ENCODE measurements at regions not wholly inside any gene's neighbourhood (a gene's known extent, or its start where the extent isn't known, plus 50 kb on each side); places are given as distances from the start of the nearest gene placed in this dataset.

DNA sequence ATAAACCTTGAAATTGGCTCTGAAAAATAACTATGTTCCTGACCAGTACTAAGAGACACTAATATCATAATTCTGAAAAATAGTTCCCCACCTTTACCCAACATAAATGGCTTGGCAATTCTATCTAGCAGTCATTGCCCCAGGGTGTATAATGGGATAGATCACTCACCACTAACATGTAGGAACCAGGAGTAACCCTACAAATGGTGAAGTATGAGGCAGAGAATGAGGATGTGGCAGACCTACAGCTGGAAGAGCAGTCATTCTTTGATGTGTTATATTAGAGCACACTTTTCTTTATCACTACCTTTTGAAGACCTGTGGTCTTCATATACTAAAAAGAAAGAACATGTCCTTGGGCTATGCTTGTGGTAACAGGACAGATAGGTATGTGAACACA lies 136.5 kb upstream of the SYNDIG1 start:
- no peak for DNase-seq

DNA sequence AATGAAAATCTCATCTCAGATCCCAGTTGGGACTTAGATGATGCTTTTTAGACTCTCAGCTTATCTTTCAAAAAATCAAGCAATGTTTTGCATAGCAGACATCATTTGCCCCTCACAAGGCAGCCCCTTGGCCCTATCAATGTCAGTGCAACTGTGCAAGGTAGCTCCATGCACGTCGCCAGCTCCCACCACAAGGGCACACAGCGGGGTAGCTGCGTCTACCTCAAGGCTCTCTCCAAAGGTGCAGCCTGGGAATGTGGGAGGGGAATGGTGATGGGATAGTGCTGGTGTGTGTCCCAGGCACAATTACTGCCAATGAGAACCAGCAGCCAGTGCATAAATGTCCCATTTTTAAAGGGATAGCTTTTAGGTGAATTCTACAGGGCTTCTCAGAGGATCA lies 137.5 kb upstream of the SYNDIG1 start:
- no peak for DNase-seq

- DNase-seq: no peak
These were observed 140.5 kb upstream of the SYNDIG1 start for GRCh38 chr20:24328901-24329300.

GRCh38 chr20:24321973-24322372 lies 147.5 kb upstream of the SYNDIG1 start:
- no peak for DNase-seq

- DNase-seq: no peak
These were observed 150.7 kb upstream of the SYNDIG1 start for GRCh38 chr20:24318569-24319352.

- no peak for DNase-seq
These were observed 152.2 kb upstream of the SYNDIG1 start for GRCh38 chr20:24317224-24317623.

GRCh38 chr20:24316731-24317130 lies 152.7 kb upstream of the SYNDIG1 start:
- DNase-seq: no peak

- no peak for DNase-seq
These were observed 155.4 kb upstream of the SYNDIG1 start for GRCh38 chr20:24314053-24314452.

GRCh38 chr20:24309596-24309995 lies 159.8 kb upstream of the SYNDIG1 start:
- DNase-seq: no peak

GRCh38 chr20:24305371-24305770 lies 164.1 kb upstream of the SYNDIG1 start:
- DNase-seq: no peak

GRCh38 chr20:24304291-24304690 lies 165.1 kb upstream of the SYNDIG1 start:
- no peak for DNase-seq

- DNase-seq: no peak
These were observed 165.8 kb upstream of the SYNDIG1 start for GRCh38 chr20:24303393-24304170.

DNA sequence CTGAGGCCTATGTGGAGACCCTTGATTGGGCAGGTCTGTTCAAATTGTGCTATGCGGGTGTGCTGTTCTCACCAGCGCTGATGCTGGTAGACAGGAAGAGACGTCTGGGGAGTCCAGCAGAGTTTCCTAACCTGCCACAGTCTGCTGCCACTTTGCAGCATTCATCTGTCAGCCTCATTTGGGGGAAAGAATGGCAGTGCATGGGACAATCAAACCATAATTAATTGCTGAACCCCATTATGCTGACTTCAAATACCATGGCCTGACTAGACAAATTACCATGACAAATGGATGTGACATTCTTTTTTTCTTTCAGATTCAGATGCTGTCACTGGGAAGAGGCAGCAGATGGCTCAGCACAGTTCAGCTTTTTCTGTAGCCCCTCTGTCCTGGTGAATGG lies 171.4 kb upstream of the SYNDIG1 start:
- no peak for DNase-seq

DNA sequence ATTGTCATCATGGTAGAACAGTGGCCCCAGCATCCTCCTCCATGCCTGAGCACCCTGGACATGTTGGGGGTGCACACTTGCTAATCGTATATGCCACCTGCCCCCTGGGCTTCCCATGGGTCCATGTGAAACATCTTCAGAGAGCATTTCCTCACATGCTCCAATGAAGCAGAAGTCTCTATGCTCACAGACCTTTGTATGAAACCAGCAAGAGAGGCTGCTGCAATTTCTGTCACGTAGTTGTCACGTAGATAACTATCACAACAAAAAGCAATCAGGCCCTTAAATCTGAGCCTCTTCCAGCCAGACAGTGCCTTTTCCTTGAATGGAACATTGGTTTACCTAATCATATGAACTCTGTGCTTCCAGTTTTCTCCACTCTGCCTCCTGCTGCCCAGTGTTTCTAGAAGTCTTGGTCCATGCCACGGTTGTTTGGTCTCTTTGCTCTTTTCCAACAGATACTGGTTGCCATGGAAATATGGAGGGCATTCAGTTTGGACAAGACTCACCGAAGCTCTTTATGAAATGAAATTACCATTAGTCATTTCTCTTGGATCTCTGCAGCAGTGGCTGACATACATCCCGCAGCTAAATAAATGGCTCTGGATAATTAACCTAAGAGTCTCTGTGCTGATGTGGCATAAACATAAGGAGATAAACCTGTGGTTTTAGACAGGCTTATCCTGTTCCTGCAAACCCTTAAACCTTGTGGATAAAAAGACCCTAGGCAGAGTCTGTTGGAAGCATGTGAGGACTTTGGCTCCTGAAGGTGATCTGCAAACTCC lies 172.8 kb upstream of the SYNDIG1 start:
- no peak for DNase-seq

DNA sequence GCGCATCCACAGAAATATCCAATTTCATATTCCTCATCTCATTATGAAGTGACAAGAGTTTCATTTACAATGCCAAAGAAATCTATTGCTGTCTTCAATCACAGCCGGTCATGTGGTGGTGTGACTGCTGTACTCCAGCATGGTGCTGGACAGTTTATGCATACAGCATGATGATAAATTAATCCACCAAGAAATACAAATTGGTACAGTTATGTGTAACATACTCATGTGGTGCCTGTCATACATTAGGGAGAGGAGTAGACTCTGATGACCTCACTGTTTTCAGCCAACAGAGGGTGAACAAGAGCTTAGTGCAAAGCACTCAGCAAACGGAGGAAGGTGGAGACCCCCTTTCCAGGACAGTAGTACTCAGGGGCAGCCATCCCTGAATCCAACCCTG lies 178.4 kb upstream of the SYNDIG1 start:
- DNase-seq: no peak

GRCh38 chr20:24289737-24290481 lies 179.5 kb upstream of the SYNDIG1 start:
- no peak for DNase-seq

- no peak for DNase-seq
These were observed 186.2 kb upstream of the SYNDIG1 start for GRCh38 chr20:24283186-24283585.

DNA sequence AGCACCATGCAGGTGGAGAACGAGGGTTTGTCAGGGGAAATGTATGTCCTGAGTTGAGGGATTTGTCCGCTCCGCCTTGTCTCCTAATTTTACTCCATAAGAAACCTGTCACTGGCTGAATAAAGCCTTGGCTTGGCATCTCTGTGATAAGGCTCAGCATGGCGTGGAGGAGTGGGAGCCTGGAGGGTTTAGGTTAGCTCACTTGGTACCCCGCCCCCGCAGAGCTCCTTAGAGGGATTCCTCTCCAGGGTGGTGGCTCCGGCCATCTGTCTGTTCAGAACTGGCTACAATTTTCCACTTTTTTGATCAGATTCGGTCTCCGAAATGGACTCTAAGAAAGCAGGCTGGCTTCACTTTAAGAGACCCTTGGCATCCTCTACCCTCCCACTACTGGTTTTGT lies 192.2 kb upstream of the SYNDIG1 start:
- DNase-seq: no peak

GRCh38 chr20:24275946-24276705 lies 193.3 kb upstream of the SYNDIG1 start:
- no peak for DNase-seq

- DNase-seq: no peak
These were observed 196.2 kb upstream of the SYNDIG1 start for GRCh38 chr20:24273251-24273650.

- DNase-seq: no peak
These were observed 208.1 kb upstream of the SYNDIG1 start for GRCh38 chr20:24261351-24261750.

GRCh38 chr20:24257171-24257570 lies 212.3 kb upstream of the SYNDIG1 start:
- DNase-seq: no peak
